Brain microvascular endothelial cell (primary cell): ENCODE measurements at regions not wholly inside any gene's neighbourhood (a gene's known extent, or its start where the extent isn't known, plus 50 kb on each side); places are given as distances from the start of the nearest gene placed in this dataset.

ENCODE experiments used
- DNase-seq: peaks from one replicate; pipeline ENCODE4 v3.0.0-alpha.2; 2020
- H3K27ac ChIP-seq: fragments of 250-450 bp; sonication (Bioruptor Pico); 2 replicates; pipeline ENCODE4 v1.5.1; 2020; ENCODE audit warnings: mild to moderate bottlenecking, moderate library complexity
- H3K27me3 ChIP-seq: fragments of 250-450 bp; sonication (Bioruptor Pico); replicated peaks from 2 replicates; pipeline ENCODE4 v1.5.1; 2020; ENCODE audit warnings: mild to moderate bottlenecking
- H3K36me3 ChIP-seq: fragments of 250-450 bp; sonication (Bioruptor Pico); replicated peaks from 2 replicates; pipeline ENCODE4 v1.5.1; 2020; ENCODE audit warnings: mild to moderate bottlenecking
- H3K4me3 ChIP-seq: 2 replicates; pipeline ENCODE4 v1.5.1; 2011; ENCODE audit warnings: low read depth, mild to moderate bottlenecking, control low read depth, low read length, moderate library complexity
- CTCF ChIP-seq: IDR thresholded peaks from 2 replicates; pipeline ENCODE4 v1.5.1; 2011; ENCODE audit warnings: low read depth, mild to moderate bottlenecking, moderate library complexity, low read length, control low read depth, inconsistent platforms; ENCODE audit errors: missing control alignments
- in situ Hi-C: cut with HindIII; loops from 2 replicates; pipeline ENCODE4 v1.10.0; 2017; ENCODE audit warnings: low sequenced_read_pairs, low pct_ligation_motif_present

GRCh38 chr6:16061818-16062217, 67.1 kb upstream of the MYLIP start:
- no peak for TF ChIP-seq CTCF
- no peaks in the 10 kb centered on the region for H3K27me3 ChIP-seq
- H3K27ac ChIP-seq, result no peak overlapping the region
- in situ Hi-C loops, result no loop called here
- H3K36me3 ChIP-seq, result no peaks in the 10 kb centered on the region
- no peak for DNase-seq
- no peak overlapping the region for H3K4me3 ChIP-seq

- Histone ChIP-seq H3K27ac (no peak overlapping the region), H3K27me3 (no peaks in the 10 kb centered on the region), H3K4me3 (no peak overlapping the region), H3K36me3 (no peaks in the 10 kb centered on the region)
- no peak for TF ChIP-seq CTCF
- DNase-seq, result no peak
- in situ Hi-C loops, result no loop called here
Measured at GRCh38 chr6:16060039-16060438, 68.8 kb upstream of the MYLIP start.

GRCh38 chr6:16059496-16059895, 69.4 kb upstream of the MYLIP start:
- Histone ChIP-seq H3K27ac (no peak overlapping the region), H3K4me3 (no peak overlapping the region), H3K27me3 (no peaks in the 10 kb centered on the region), H3K36me3 (no peaks in the 10 kb centered on the region)
- TF ChIP-seq CTCF, result no peak
- in situ Hi-C loops, result no loop called here
- DNase-seq, result no peak

- H3K36me3 ChIP-seq, result no peaks in the 10 kb centered on the region
- TF ChIP-seq CTCF, result no peak
- no peaks in the 10 kb centered on the region for H3K27me3 ChIP-seq
- in situ Hi-C loops, result no loop called here
- DNase-seq, result no peak
- no peak overlapping the region for H3K27ac ChIP-seq
- H3K4me3 ChIP-seq, result no peak overlapping the region
Measured at GRCh38 chr6:16058929-16059345, 69.9 kb upstream of the MYLIP start.

- Histone ChIP-seq H3K36me3 (no peaks in the 10 kb centered on the region), H3K4me3 (no peak overlapping the region), H3K27ac (no peak overlapping the region), H3K27me3 (no peaks in the 10 kb centered on the region)
- in situ Hi-C loops, result no loop called here
- no peak for TF ChIP-seq CTCF
- DNase-seq, result no peak
Measured at GRCh38 chr6:16058201-16058928, 70.5 kb upstream of the MYLIP start.

GRCh38 chr6:16057446-16057845, 71.4 kb upstream of the MYLIP start:
- DNase-seq, result no peak
- in situ Hi-C loops, result no loop called here
- no peak for TF ChIP-seq CTCF

More at GRCh38 chr6:16057446-16057845, 71.4 kb upstream of the MYLIP start:
- Histone ChIP-seq H3K36me3 (no peaks in the 10 kb centered on the region), H3K27ac (no peak overlapping the region), H3K4me3 (no peak overlapping the region), H3K27me3 (no peaks in the 10 kb centered on the region)
